Epithelial cell of esophagus (primary cell): ENCODE measurements at regions not wholly inside any gene's neighbourhood (a gene's known extent, or its start where the extent isn't known, plus 50 kb on each side); places are given as distances from the start of the nearest gene placed in this dataset.
"Not testable (repeated sequence)": the region's sequence is repeated elsewhere in the genome, so short reads cannot be mapped to it uniquely, and the experiment has no call there.

Experiments
- DNase-seq: peaks from one replicate; pipeline ENCODE4 v3.0.0; 2010; ENCODE audit warnings: low read depth
- H3K4me3 ChIP-seq: 2 replicates; pipeline ENCODE4 v1.5.1; 2011; ENCODE audit warnings: mild to moderate bottlenecking, low read length, control low read depth
- TF ChIP-seq, protein P1 (sequence below): IDR thresholded peaks from 2 replicates; pipeline ENCODE4 v1.5.1; 2011; ENCODE audit warnings: low read depth, mild to moderate bottlenecking, low read length, control low read depth, inconsistent platforms; ENCODE audit not compliant: insufficient read depth; ENCODE audit errors: missing control alignments

DNA sequence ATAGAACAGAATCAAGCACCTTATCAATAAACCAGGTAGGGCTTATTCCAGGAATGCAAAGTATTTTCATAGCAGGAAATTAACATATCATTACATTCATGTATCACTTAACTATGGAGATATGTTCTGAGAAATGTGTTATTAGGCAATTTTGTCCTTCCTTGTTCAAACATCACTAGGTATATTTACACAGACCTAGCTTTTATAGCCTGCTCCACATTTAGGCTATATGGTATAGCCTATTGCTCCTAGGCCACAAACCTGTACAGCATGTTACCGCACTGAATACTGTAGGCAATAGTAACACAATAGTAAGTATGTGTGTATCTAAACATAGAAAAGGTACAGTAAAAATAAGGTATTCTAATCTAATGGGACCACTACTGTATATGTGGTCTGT is 82.8 kb upstream of the KCTD1 start:
- no peak for DNase-seq
- no peak overlapping the region for H3K4me3 ChIP-seq
- TF ChIP-seq, protein P1, sequence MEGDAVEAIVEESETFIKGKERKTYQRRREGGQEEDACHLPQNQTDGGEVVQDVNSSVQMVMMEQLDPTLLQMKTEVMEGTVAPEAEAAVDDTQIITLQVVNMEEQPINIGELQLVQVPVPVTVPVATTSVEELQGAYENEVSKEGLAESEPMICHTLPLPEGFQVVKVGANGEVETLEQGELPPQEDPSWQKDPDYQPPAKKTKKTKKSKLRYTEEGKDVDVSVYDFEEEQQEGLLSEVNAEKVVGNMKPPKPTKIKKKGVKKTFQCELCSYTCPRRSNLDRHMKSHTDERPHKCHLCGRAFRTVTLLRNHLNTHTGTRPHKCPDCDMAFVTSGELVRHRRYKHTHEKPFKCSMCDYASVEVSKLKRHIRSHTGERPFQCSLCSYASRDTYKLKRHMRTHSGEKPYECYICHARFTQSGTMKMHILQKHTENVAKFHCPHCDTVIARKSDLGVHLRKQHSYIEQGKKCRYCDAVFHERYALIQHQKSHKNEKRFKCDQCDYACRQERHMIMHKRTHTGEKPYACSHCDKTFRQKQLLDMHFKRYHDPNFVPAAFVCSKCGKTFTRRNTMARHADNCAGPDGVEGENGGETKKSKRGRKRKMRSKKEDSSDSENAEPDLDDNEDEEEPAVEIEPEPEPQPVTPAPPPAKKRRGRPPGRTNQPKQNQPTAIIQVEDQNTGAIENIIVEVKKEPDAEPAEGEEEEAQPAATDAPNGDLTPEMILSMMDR: no peak

DNA sequence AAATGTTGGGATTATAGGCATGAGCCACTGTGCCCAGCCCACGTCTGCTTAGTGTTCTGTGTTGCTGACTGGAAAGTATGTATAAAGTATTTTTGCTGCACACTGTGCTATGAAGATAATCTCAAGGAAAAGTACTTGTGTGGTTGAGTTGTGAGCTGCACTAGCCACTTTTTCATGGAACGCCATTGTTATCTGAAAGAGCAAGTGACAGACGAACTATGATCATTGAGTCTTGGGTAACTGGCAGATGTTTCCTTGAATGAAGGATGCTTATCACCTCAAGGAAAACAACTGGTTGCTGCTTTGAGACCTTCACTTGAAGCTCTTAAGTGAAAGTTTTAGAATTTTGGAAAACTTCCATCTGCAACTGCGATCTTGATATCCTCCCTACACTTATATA is 82.2 kb upstream of the KCTD1 start:
- no peak overlapping the region for H3K4me3 ChIP-seq
- TF ChIP-seq, protein P1: no peak
- no peak for DNase-seq

DNA sequence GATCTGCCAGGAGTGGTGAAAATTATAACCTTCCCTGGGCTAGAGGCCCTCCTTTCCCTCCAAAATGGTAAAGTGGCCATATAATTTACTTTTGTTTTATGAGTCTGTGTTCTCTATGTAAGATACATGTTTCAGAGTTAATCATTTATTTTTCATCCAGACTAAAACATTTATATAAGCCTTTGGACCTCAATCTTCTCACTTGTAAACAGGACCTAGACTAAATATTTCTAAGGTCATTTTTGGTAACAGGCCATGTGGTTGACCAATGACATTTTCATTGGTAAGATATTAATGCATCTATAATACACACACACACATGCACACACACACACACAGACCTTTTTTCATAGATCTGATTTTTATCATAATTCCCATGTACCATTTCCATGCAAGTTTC is 79.7 kb upstream of the KCTD1 start:
- no peak overlapping the region for H3K4me3 ChIP-seq
- TF ChIP-seq, protein P1: no peak
- DNase-seq: no peak

DNA sequence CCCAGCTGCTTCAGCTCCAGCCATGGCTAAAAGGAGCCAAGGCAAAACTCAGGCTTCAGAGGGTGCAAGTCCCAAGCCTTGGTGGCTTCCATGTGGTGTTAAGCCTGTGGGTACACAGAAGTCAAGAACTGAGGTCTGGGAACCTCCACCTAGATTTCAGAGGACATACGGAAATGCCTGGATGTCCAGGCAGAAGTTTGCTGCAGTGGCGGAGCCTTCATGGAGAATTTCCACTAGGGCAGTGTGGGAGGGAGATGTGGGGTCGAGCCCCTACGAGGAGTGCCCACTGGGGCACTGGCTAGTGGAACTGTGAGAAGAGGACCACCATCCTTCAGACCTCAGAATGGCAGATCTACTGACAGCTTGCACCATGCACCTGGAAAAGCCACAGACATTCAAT is 76.1 kb upstream of the KCTD1 start:
- TF ChIP-seq, protein P1: no peak
- DNase-seq: no peak
- no peak overlapping the region for H3K4me3 ChIP-seq

DNA sequence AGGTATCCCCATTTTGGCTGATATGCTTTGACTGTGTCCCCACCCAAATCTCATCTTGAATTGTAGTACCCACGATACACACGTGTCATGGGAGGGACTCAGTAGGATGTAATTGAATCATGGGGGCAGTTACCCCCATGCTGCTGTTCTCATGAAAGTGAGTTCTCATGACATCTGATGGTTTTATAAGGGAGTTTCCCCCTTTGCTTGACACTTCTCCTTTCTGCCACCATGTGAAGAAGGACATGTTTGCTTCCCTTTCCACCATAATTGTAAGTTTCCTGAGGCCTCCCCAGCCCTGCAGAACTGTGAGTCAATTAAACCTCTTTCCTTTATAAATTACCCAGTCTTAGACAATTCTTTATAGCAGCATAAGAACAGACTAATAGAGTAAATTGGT is 75.0 kb upstream of the KCTD1 start:
- not testable (repeated sequence) for DNase-seq, H3K4me3 ChIP-seq

DNA sequence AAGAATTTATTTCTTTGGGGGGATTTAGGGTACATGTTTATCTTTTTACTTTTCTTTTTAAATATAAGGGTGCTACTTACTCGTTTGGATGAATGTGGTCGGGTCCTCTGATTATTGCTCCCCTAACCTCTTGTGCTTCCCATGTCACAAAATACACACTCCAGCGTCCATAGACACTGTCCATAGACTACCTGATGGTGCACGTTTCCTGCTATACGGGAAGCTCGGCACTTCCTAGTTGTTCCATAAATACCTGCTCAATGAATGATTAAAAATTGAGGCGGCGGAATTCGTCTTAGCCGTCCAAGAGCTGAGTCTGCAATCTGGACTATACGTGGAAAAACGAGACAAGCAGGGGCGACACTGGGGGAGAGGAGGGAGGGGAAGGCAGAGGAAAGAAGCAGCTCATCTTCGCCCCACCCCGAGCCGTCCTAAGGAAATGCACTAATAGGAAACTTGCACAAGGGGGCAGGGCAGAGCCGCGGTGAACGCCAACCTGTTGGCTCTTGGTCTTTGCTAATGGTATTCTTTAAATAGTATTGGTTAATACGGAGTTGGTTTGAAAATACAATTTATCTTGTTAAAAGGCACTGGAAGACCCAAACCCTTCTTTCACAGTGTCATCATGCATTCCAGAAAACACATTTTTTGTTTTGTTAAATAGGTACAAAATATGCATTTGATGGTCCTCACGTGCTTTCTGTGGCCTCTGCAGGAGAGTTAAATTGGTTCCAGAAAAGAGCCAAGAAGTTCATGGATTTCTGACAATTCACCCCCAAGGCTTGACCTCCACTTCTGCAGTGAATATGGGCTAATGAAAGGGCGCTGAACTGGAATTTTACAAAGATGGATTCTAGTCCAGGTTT is 73.0 kb upstream of the KCTD1 start:
- no peak overlapping the region for H3K4me3 ChIP-seq
- TF ChIP-seq, protein P1: peak; percentile 66
- peak; percentile 58 for DNase-seq

DNA sequence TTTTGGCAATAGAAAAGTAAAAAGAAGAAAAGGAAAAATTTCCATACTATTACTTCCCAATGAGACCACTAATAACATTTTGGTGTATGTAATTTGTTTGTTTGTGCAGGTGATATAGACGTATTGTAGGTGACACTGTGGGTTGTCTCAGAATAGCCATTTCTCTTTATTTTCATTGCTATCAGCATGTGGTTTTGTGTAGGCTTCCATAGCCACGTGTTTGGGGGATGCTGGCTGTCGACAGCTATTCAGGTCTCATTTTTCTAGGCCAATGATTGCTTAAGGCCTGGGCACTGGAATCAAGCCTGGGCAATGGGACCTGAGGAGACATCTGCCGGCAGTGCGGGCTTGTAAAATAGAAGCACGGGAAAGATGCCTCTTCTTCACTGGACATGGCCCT is 71.0 kb upstream of the KCTD1 start:
- TF ChIP-seq, protein P1: no peak
- DNase-seq: no peak
- H3K4me3 ChIP-seq: no peak overlapping the region
